Prostate gland (tissue), 2 donors: ENCODE measurements at regions not wholly inside any gene's neighbourhood (a gene's known extent, or its start where the extent isn't known, plus 50 kb on each side); places are given as distances from the start of the nearest gene placed in this dataset.

Source experiments
- DNase-seq: peaks from one replicate; pipeline ENCODE4 v3.0.0-alpha.2; 2019; ENCODE audit warnings: low spot score
- H3K27ac ChIP-seq, 2 donors: fragments of 200-600 bp; sonication (generic); 2 replicates each; pipeline ENCODE4 v1.5.1; 2017 to 2019
- H3K27me3 ChIP-seq: fragments of 200-600 bp; sonication (generic); replicated peaks from 2 replicates; pipeline ENCODE4 v1.5.1; 2019; ENCODE audit not compliant: insufficient read depth
- H3K36me3 ChIP-seq, 2 donors: fragments of 200-600 bp; sonication (generic); 1 replicate in 1 of 2; 2 replicates in 1 of 2; pipeline versions ENCODE4 v1.5.1 to v1.8.1; 2017 to 2019
- H3K4me1 ChIP-seq: fragments of 200-600 bp; sonication (generic); replicated peaks from 2 replicates; pipeline ENCODE4 v1.5.1; 2019
- H3K4me3 ChIP-seq, 2 donors: fragments of 200-600 bp; sonication (generic); 2 replicates each; pipeline ENCODE4 v1.5.1; 2017 to 2019
- H3K9me3 ChIP-seq: fragments of 200-600 bp; sonication (generic); 2 replicates; pipeline ENCODE4 v1.5.1; 2017
- CTCF ChIP-seq, 4 experiments: fragments of 200-600 bp in 2 of 4; fragments of 450-650 bp in 2 of 4; sonication (generic) in 2 of 4; IDR thresholded peaks; 1 replicate in 3 of 4; 2 replicates in 1 of 4; pipeline ENCODE4 v1.5.1; 2016 to 2019; ENCODE audit warnings: antibody characterized with exemption in 4 of 4, mild to moderate bottlenecking in 2 of 4, moderate library complexity in 2 of 4
- POLR2A ChIP-seq: fragments of 450-650 bp; IDR thresholded peaks from one replicate; pipeline ENCODE4 v1.6.1; 2016; ENCODE audit warnings: antibody characterized with exemption, mild to moderate bottlenecking
- POLR2AphosphoS5 ChIP-seq: sonication (generic); formaldehyde crosslinking; IDR thresholded peaks from one replicate; pipeline ENCODE4 v1.6.1; 2017; ENCODE audit warnings: antibody characterized with exemption
- WGBS: methylation state at CpG from one replicate; pipeline ENCODE4 v1.1.5; 2018; 5-methylcytosine and 5-hydroxymethylcytosine counted together
- intact Hi-C: fragments of 100-400 bp; cut with DNase I; formaldehyde crosslinking; loops from one replicate; pipeline ENCODE4 v1.14.2; 2022

- no peak overlapping the region for H3K4me3 ChIP-seq
- H3K27me3 ChIP-seq, result no peaks in the 10 kb centered on the region
- no peak for DNase-seq
- intact Hi-C loops, result no loop called here
- H3K27ac ChIP-seq, result no peak overlapping the region
- no peaks in the 10 kb centered on the region for H3K36me3 ChIP-seq
- H3K4me1 ChIP-seq, result no peaks in the 10 kb centered on the region
- 89% methylated on average over 3 of the region's 3 CpGs for WGBS
- no peaks in the 10 kb centered on the region for H3K9me3 ChIP-seq
- no peak for TF ChIP-seq CTCF (IDR thresholded peaks at IDR 0.05)
- no peak for TF ChIP-seq POLR2A
- no peak for TF ChIP-seq POLR2AphosphoS5
Observed at GRCh38 chr2:19643117-19643518, 258.7 kb downstream of the TTC32 start.

- H3K4me3 ChIP-seq, result no peak overlapping the region
- DNase-seq, result no peak
- H3K27ac ChIP-seq, result no peak overlapping the region
- WGBS, result 91% methylated on average over 3 of the region's 3 CpGs
- H3K36me3 ChIP-seq, result no peaks in the 10 kb centered on the region
- no peaks in the 10 kb centered on the region for H3K27me3 ChIP-seq
- H3K9me3 ChIP-seq, result no peaks in the 10 kb centered on the region
- TF ChIP-seq POLR2A (no peak), CTCF (IDR thresholded peaks at IDR 0.05) (no peak), POLR2AphosphoS5 (no peak)
- intact Hi-C loops, result no loop called here
- no peaks in the 10 kb centered on the region for H3K4me1 ChIP-seq
Observed at GRCh38 chr2:19642501-19642900, 259.3 kb downstream of the TTC32 start.

GRCh38 chr2:19635951-19636510, 265.8 kb downstream of the TTC32 start:
- H3K27me3 ChIP-seq, result no peaks in the 10 kb centered on the region
- no peaks in the 10 kb centered on the region for H3K4me1 ChIP-seq
- H3K9me3 ChIP-seq, result no peaks in the 10 kb centered on the region
- 87% methylated on average over 8 of the region's 8 CpGs for WGBS
- no peak for DNase-seq
- intact Hi-C loops, result no loop called here
- H3K36me3 ChIP-seq, result no peaks in the 10 kb centered on the region
- TF ChIP-seq POLR2A, result no peak
- no peak overlapping the region for H3K4me3 ChIP-seq
- no peak overlapping the region for H3K27ac ChIP-seq

GRCh38 chr2:19632403-19632991, 269.3 kb downstream of the TTC32 start:
- DNase-seq, result peak; percentile 19
- no peak overlapping the region for H3K27ac ChIP-seq
- intact Hi-C loops, result no loop called here
- no peaks in the 10 kb centered on the region for H3K9me3 ChIP-seq
- 41% methylated on average over 5 of the region's 5 CpGs for WGBS
- H3K4me1 ChIP-seq, result no peaks in the 10 kb centered on the region
- no peak overlapping the region for H3K4me3 ChIP-seq
- no peak for TF ChIP-seq POLR2A
- no peak for TF ChIP-seq CTCF (IDR thresholded peaks at IDR 0.05)
- no peak for TF ChIP-seq POLR2AphosphoS5
- no peaks in the 10 kb centered on the region for H3K36me3 ChIP-seq
- no peaks in the 10 kb centered on the region for H3K27me3 ChIP-seq

- H3K4me3 ChIP-seq, result no peak overlapping the region
- no peaks in the 10 kb centered on the region for H3K4me1 ChIP-seq
- H3K9me3 ChIP-seq, result no peaks in the 10 kb centered on the region
- H3K27me3 ChIP-seq, result no peaks in the 10 kb centered on the region
- 86% methylated on average over 1 of the region's 1 CpG for WGBS
- no peak overlapping the region for H3K27ac ChIP-seq
- H3K36me3 ChIP-seq, result no peaks in the 10 kb centered on the region
- intact Hi-C loops, result no loop called here
- no peak for TF ChIP-seq CTCF (IDR thresholded peaks at IDR 0.05)
- no peak for TF ChIP-seq POLR2AphosphoS5
- no peak for TF ChIP-seq POLR2A
- no peak for DNase-seq
Observed at GRCh38 chr2:19631871-19632270, 269.9 kb downstream of the TTC32 start.
